ENCODE measurements at regions not wholly inside any gene's neighbourhood (a gene's known extent, or its start where the extent isn't known, plus 50 kb on each side); places are given as distances from the start of the nearest gene placed in this dataset.

DNA sequence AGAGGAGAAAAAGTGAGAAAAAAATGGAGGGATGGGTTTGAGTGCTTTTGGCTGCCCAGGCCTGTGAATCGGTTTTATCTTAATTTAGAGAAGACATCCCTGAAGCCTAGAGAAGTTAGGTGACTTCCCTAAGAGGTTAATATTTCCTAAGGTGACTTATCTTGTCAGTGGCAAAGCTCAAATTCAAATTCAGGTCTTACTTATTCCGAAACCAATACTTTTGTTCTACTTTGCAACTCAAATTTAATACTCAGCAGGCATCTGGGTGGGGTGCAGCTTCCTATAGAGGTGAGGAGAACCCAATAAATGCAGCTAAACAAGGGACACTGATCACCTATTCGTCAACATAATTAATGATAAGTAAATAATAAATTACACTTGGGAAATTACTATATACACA is 54.9 kb upstream of the MYRIP start:
- TF ChIP-seq, protein P1, sequence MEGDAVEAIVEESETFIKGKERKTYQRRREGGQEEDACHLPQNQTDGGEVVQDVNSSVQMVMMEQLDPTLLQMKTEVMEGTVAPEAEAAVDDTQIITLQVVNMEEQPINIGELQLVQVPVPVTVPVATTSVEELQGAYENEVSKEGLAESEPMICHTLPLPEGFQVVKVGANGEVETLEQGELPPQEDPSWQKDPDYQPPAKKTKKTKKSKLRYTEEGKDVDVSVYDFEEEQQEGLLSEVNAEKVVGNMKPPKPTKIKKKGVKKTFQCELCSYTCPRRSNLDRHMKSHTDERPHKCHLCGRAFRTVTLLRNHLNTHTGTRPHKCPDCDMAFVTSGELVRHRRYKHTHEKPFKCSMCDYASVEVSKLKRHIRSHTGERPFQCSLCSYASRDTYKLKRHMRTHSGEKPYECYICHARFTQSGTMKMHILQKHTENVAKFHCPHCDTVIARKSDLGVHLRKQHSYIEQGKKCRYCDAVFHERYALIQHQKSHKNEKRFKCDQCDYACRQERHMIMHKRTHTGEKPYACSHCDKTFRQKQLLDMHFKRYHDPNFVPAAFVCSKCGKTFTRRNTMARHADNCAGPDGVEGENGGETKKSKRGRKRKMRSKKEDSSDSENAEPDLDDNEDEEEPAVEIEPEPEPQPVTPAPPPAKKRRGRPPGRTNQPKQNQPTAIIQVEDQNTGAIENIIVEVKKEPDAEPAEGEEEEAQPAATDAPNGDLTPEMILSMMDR (conservative IDR thresholded peaks at IDR 0.05; ENCODE audit: low read depth in 2 of 2), result no peak
- TF ChIP-seq POLR2AphosphoS5 (IDR thresholded peaks at IDR 0.05; ENCODE audit: low read depth), result no peak
- TF ChIP-seq, protein P2, sequence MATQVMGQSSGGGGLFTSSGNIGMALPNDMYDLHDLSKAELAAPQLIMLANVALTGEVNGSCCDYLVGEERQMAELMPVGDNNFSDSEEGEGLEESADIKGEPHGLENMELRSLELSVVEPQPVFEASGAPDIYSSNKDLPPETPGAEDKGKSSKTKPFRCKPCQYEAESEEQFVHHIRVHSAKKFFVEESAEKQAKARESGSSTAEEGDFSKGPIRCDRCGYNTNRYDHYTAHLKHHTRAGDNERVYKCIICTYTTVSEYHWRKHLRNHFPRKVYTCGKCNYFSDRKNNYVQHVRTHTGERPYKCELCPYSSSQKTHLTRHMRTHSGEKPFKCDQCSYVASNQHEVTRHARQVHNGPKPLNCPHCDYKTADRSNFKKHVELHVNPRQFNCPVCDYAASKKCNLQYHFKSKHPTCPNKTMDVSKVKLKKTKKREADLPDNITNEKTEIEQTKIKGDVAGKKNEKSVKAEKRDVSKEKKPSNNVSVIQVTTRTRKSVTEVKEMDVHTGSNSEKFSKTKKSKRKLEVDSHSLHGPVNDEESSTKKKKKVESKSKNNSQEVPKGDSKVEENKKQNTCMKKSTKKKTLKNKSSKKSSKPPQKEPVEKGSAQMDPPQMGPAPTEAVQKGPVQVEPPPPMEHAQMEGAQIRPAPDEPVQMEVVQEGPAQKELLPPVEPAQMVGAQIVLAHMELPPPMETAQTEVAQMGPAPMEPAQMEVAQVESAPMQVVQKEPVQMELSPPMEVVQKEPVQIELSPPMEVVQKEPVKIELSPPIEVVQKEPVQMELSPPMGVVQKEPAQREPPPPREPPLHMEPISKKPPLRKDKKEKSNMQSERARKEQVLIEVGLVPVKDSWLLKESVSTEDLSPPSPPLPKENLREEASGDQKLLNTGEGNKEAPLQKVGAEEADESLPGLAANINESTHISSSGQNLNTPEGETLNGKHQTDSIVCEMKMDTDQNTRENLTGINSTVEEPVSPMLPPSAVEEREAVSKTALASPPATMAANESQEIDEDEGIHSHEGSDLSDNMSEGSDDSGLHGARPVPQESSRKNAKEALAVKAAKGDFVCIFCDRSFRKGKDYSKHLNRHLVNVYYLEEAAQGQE (IDR thresholded peaks at IDR 0.05; ENCODE audit: unreplicated experiment), result no peak
- no peak for TF ChIP-seq EZH2phosphoT487 (IDR thresholded peaks at IDR 0.05; ENCODE audit: unreplicated experiment)
- no peak for TF ChIP-seq JUNB (IDR thresholded peaks at IDR 0.05; ENCODE audit: unreplicated experiment)
- TF ChIP-seq EZH2 (IDR thresholded peaks at IDR 0.05; ENCODE audit: low read depth, unreplicated experiment), result no peak
- no peak for TF ChIP-seq CREB1 (CRISPR knock-in tag; IDR thresholded peaks at IDR 0.05; ENCODE audit: low read depth)
- TF ChIP-seq ZNF114 (CRISPR knock-in tag; IDR thresholded peaks at IDR 0.05), result no peak
- TF ChIP-seq, protein P3, sequence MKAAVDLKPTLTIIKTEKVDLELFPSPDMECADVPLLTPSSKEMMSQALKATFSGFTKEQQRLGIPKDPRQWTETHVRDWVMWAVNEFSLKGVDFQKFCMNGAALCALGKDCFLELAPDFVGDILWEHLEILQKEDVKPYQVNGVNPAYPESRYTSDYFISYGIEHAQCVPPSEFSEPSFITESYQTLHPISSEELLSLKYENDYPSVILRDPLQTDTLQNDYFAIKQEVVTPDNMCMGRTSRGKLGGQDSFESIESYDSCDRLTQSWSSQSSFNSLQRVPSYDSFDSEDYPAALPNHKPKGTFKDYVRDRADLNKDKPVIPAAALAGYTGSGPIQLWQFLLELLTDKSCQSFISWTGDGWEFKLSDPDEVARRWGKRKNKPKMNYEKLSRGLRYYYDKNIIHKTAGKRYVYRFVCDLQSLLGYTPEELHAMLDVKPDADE (IDR thresholded peaks at IDR 0.05), result no peak
- no peak for TF ChIP-seq ZNF331 (CRISPR knock-in tag; IDR thresholded peaks at IDR 0.05; ENCODE audit: low read depth)
- TF ChIP-seq STAT1 (IDR thresholded peaks at IDR 0.05; ENCODE audit: unreplicated experiment), result no peak

Measured in GM23338 (cell line).